Neuronal stem cell (in vitro differentiated cells): ENCODE measurements at regions not wholly inside any gene's neighbourhood (a gene's known extent, or its start where the extent isn't known, plus 50 kb on each side); places are given as distances from the start of the nearest gene placed in this dataset.

Source experiments
- DNase-seq: peaks from one replicate; pipeline ENCODE4 v3.0.0-alpha.2; 2013; ENCODE audit warnings: low spot score
- H2AFZ ChIP-seq: one replicate; pipeline ENCODE4 v1.6.1; 2013; ENCODE audit warnings: mild to moderate bottlenecking, low read length, inconsistent platforms
- H2AK5ac ChIP-seq: 2 replicates; pipeline ENCODE4 v1.6.1; 2013; ENCODE audit warnings: low read depth, mild to moderate bottlenecking, inconsistent platforms, low read length, moderate library complexity, mixed read lengths
- H2BK120ac ChIP-seq: 2 replicates; pipeline ENCODE4 v1.6.1; 2013; ENCODE audit warnings: low read depth, mild to moderate bottlenecking, inconsistent platforms, low read length, moderate library complexity, mixed read lengths
- H2BK12ac ChIP-seq: one replicate; pipeline ENCODE4 v1.6.1; 2013; ENCODE audit warnings: low read length, inconsistent platforms
- H2BK15ac ChIP-seq: 2 replicates; pipeline ENCODE4 v1.6.1; 2013; ENCODE audit warnings: mild to moderate bottlenecking, low read length, inconsistent platforms, mixed read lengths
- H2BK5ac ChIP-seq: one replicate; pipeline ENCODE4 v1.6.1; 2013; ENCODE audit warnings: inconsistent platforms, mild to moderate bottlenecking, low read length, moderate library complexity
- H3K14ac ChIP-seq: one replicate; pipeline ENCODE4 v1.6.1; 2013; ENCODE audit warnings: low read length, inconsistent platforms
- H3K18ac ChIP-seq: 2 replicates; pipeline ENCODE4 v1.6.1; 2013; ENCODE audit warnings: low read length, inconsistent platforms
- H3K23ac ChIP-seq: 2 replicates; pipeline ENCODE4 v1.6.1; 2013; ENCODE audit warnings: low read depth, mild to moderate bottlenecking, mixed read lengths, low read length, inconsistent platforms; ENCODE audit not compliant: poor library complexity
- H3K27ac ChIP-seq: replicated peaks from 3 replicates; pipeline ENCODE4 v1.5.1; 2013; ENCODE audit warnings: low read length, inconsistent platforms
- H3K27me3 ChIP-seq, 3 experiments: 2 replicates each; pipeline ENCODE4 v1.6.1; 2013; ENCODE audit warnings: low read length in 3 of 3, mild to moderate bottlenecking in 2 of 3, inconsistent platforms in 1 of 3, low read depth in 1 of 3, mixed read lengths in 1 of 3, moderate library complexity in 1 of 3; ENCODE audit not compliant: control insufficient read depth in 3 of 3, insufficient read depth in 3 of 3
- H3K36me3 ChIP-seq, 2 donors: replicated peaks in 1 of 2; 2 replicates each; pipeline ENCODE4 v1.6.1; 2013; ENCODE audit warnings: low read length in 2 of 2; ENCODE audit not compliant: control insufficient read depth in 2 of 2, insufficient read depth in 2 of 2
- H3K4ac ChIP-seq: 2 replicates; pipeline ENCODE4 v1.6.1; 2013; ENCODE audit warnings: inconsistent platforms, mild to moderate bottlenecking, low read length, moderate library complexity
- H3K4me1 ChIP-seq, 2 donors: 1 replicate in 1 of 2; 2 replicates in 1 of 2; pipeline ENCODE4 v1.6.1; 2013; ENCODE audit warnings: low read length in 2 of 2, low read depth in 1 of 2; ENCODE audit not compliant: control insufficient read depth in 2 of 2, insufficient read depth in 1 of 2
- H3K4me2 ChIP-seq: one replicate; pipeline ENCODE4 v1.6.1; 2013; ENCODE audit warnings: mild to moderate bottlenecking, low read length, inconsistent platforms; ENCODE audit not compliant: insufficient read depth, poor library complexity, severe bottlenecking
- H3K4me3 ChIP-seq, 2 donors: 2 replicates each; pipeline ENCODE4 v1.5.1; 2013; ENCODE audit warnings: low read length in 2 of 2, mild to moderate bottlenecking in 2 of 2, inconsistent platforms in 1 of 2, moderate library complexity in 1 of 2
- H3K79me1 ChIP-seq: one replicate; pipeline ENCODE4 v1.6.1; 2013; ENCODE audit warnings: low read depth, mild to moderate bottlenecking, inconsistent platforms, low read length, moderate library complexity
- H3K9ac ChIP-seq: one replicate; pipeline ENCODE4 v1.6.1; 2013; ENCODE audit warnings: mild to moderate bottlenecking, low read depth, low read length, inconsistent platforms; ENCODE audit not compliant: poor library complexity
- H3K9me3 ChIP-seq, 2 donors: replicated peaks in 1 of 2; 2 replicates each; pipeline versions ENCODE3 to v1.6.1; 2013; ENCODE audit warnings: low read length in 2 of 2, mild to moderate bottlenecking in 2 of 2, inconsistent platforms in 1 of 2, low read depth in 1 of 2, mixed read lengths in 1 of 2, moderate library complexity in 1 of 2; ENCODE audit not compliant: control insufficient read depth in 2 of 2, insufficient read depth in 1 of 2
- H4K8ac ChIP-seq: one replicate; pipeline ENCODE4 v1.6.1; 2013; ENCODE audit warnings: low read depth, mild to moderate bottlenecking, inconsistent platforms, low read length, moderate library complexity
- H4K91ac ChIP-seq: one replicate; pipeline ENCODE4 v1.6.1; 2013; ENCODE audit warnings: low read length, low read depth, mild to moderate bottlenecking, inconsistent platforms; ENCODE audit not compliant: poor library complexity
- WGBS, 2 donors: extraction: QIAGEN DNeasy Blood & Tissue Kit; methylation state at CpG; one replicate each; pipeline ENCODE4 v1.1.7; 2013; ENCODE audit warnings: missing lambda C conversion rate in 2 of 2, mixed read lengths in 1 of 2; ENCODE audit not compliant: insufficient read length in 2 of 2, insufficient replicate concordance in 1 of 2; ENCODE audit errors: extremely low coverage in 2 of 2; 5-methylcytosine and 5-hydroxymethylcytosine counted together

GRCh38 chr16:82412770-82413169 lies 214.0 kb upstream of the CDH13 start:
- Histone ChIP-seq H2AFZ (no peak overlapping the region), H2BK12ac (no peak overlapping the region), H3K9ac (peak overlapping the region; percentile 64), H3K4me1 (peaks cover 0 to 2% of the 10 kb centered on the region in 2 donors), H3K4ac (no peak overlapping the region), H4K8ac (no peak overlapping the region), H3K4me2 (no peak overlapping the region), H3K4me3 (no peak overlapping the region), H2BK15ac (no peak overlapping the region), H2AK5ac (no peak overlapping the region), H3K9me3 (peaks cover 0 to 2% of the 10 kb centered on the region in 2 donors), H3K14ac (no peak overlapping the region), H3K23ac (peak overlapping the region; percentile 21), H4K91ac (peak overlapping the region; percentile 93), H3K18ac (peak overlapping the region; percentile 31), H2BK120ac (no peak overlapping the region), H3K36me3 (no peaks in the 10 kb centered on the region), H3K79me1 (no peaks in the 10 kb centered on the region), H2BK5ac (no peak overlapping the region), H3K27me3 (peaks cover 0 to 2% (median 0%) of the 10 kb centered on the region in 3 experiments), H3K27ac (no peak overlapping the region)
- no CpG with 5 or more reads among the region's 4 CpGs for WGBS, 2 donors
- DNase-seq: no peak

GRCh38 chr16:82405736-82406135 lies 221.0 kb upstream of the CDH13 start:
- H2AFZ ChIP-seq: no peak overlapping the region
- H3K4me1 ChIP-seq: peaks cover 0 to 5% of the 10 kb centered on the region in 2 donors
- no peaks in the 10 kb centered on the region for H3K36me3 ChIP-seq
- no peak overlapping the region for H3K18ac ChIP-seq
- H3K23ac ChIP-seq: no peak overlapping the region
- WGBS, 2 donors: no CpG with 5 or more reads among the region's 6 CpGs
- H3K79me1 ChIP-seq: no peaks in the 10 kb centered on the region
- no peak overlapping the region for H3K27ac ChIP-seq
- H3K14ac ChIP-seq: no peak overlapping the region
- H3K9me3 ChIP-seq: no peaks in the 10 kb centered on the region
- H4K8ac ChIP-seq: no peak overlapping the region
- H2BK12ac ChIP-seq: no peak overlapping the region
- no peak overlapping the region for H2BK5ac ChIP-seq
- no peaks in the 10 kb centered on the region for H3K27me3 ChIP-seq
- no peak overlapping the region for H3K9ac ChIP-seq
- DNase-seq: no peak
- no peak overlapping the region for H2BK120ac ChIP-seq
- no peak overlapping the region for H3K4ac ChIP-seq
- H3K4me2 ChIP-seq: no peak overlapping the region
- H2AK5ac ChIP-seq: no peak overlapping the region
- no peak overlapping the region for H3K4me3 ChIP-seq
- no peak overlapping the region for H4K91ac ChIP-seq
- H2BK15ac ChIP-seq: no peak overlapping the region

- Histone ChIP-seq H3K27me3 (no peaks in the 10 kb centered on the region), H3K27ac (no peak overlapping the region), H3K4me3 (no peak overlapping the region), H3K4ac (no peak overlapping the region), H3K79me1 (no peaks in the 10 kb centered on the region), H4K91ac (no peak overlapping the region), H3K18ac (no peak overlapping the region), H3K4me1 (peaks cover 0 to 9% of the 10 kb centered on the region in 2 donors), H3K23ac (no peak overlapping the region), H2BK120ac (no peak overlapping the region), H3K14ac (no peak overlapping the region), H3K36me3 (no peaks in the 10 kb centered on the region), H3K9ac (no peak overlapping the region), H4K8ac (no peak overlapping the region), H2AFZ (no peak overlapping the region), H2BK12ac (no peak overlapping the region), H2BK15ac (no peak overlapping the region), H2BK5ac (no peak overlapping the region), H3K4me2 (no peak overlapping the region), H3K9me3 (no peaks in the 10 kb centered on the region), H2AK5ac (no peak overlapping the region)
- WGBS, 2 donors: no CpG with 5 or more reads among the region's 3 CpGs
- DNase-seq: no peak
These were observed 222.0 kb upstream of the CDH13 start for GRCh38 chr16:82404586-82405315.

- H3K23ac ChIP-seq: no peak overlapping the region
These were observed 224.0 kb upstream of the CDH13 start for GRCh38 chr16:82402665-82403218.

More at GRCh38 chr16:82402665-82403218, 224.0 kb upstream of the CDH13 start:
- no peak overlapping the region for H3K18ac ChIP-seq
- H3K14ac ChIP-seq: no peak overlapping the region
- H3K4me3 ChIP-seq: no peak overlapping the region
- H3K4me2 ChIP-seq: no peak overlapping the region
- H3K27me3 ChIP-seq: no peaks in the 10 kb centered on the region
- H3K27ac ChIP-seq: no peak overlapping the region
- H3K36me3 ChIP-seq: no peaks in the 10 kb centered on the region
- H2AK5ac ChIP-seq: no peak overlapping the region
- WGBS, 2 donors: no CpG with 5 or more reads among the region's 5 CpGs
- H3K9ac ChIP-seq: no peak overlapping the region
- no peak overlapping the region for H4K8ac ChIP-seq
- no peak overlapping the region for H4K91ac ChIP-seq
- H2BK120ac ChIP-seq: no peak overlapping the region
- H3K9me3 ChIP-seq: peaks cover 0 to 3% of the 10 kb centered on the region in 2 donors
- no peaks in the 10 kb centered on the region for H3K79me1 ChIP-seq
- no peak for DNase-seq
- H3K4ac ChIP-seq: no peak overlapping the region
- peaks cover 0 to 9% of the 10 kb centered on the region in 2 donors for H3K4me1 ChIP-seq
- H2AFZ ChIP-seq: no peak overlapping the region
- H2BK5ac ChIP-seq: no peak overlapping the region
- no peak overlapping the region for H2BK15ac ChIP-seq
- H2BK12ac ChIP-seq: no peak overlapping the region
